ENCODE measurements at regions not wholly inside any gene's neighbourhood (a gene's known extent, or its start where the extent isn't known, plus 50 kb on each side); places are given as distances from the start of the nearest gene placed in this dataset.

DNA sequence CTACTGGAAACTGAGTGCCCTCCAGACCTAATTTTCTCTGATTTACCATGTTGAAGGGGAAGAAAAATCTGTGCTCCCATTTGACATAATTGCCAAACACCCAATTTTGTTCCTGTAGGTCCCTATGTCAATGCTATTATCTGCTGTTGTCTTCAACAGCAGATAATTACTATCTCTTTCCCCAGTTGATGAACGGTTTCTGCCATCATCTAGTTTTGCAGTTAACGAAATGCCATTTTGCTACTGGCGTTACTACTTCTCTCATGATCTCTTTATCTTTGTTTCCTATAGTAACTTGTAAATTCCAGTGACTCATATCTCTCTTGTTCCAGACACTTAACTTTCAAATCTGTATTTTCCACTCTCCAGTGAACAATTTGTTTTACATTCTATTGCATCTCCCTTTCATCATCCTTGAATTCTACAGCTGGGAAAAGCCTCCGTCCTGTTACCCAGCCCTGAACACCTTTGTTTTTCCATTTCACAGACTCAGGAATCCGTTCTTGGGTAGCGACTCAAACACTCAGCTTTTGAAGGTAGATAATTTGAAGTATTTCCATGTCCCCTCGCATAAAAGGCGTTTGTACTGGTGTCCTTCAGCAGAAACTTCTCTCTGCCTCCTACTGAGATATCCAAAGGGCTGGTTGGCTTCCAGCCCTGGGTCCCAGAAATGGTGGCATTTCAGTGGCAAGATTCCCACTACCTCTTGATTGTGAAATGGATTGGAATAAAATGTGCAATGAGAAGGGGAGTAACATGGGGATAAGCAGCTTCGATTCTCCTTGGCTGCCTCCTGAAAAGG lies 111.7 kb downstream of the FOXB1 start:
- TF ChIP-seq CTCF (IDR thresholded peaks at IDR 0.05) (no peak), POLR2A (IDR thresholded peaks at IDR 0.05) (no peak)
